ENCODE measurements at regions not wholly inside any gene's neighbourhood (a gene's known extent, or its start where the extent isn't known, plus 50 kb on each side); places are given as distances from the start of the nearest gene placed in this dataset.
A peak's percentile ranks its signal among the peaks of the same experiment; 100 is the strongest.

GRCh38 chr9:12880406-12881015 is 105.7 kb downstream of the LURAP1L start:
- TF ChIP-seq EZH2 (IDR thresholded peaks at IDR 0.05; ENCODE audit: insufficient read depth, poor library complexity, severe bottlenecking) (no peak), EZH2phosphoT487 (IDR thresholded peaks at IDR 0.05; ENCODE audit: insufficient read depth, low read depth) (no peak)
- Histone ChIP-seq H3K4me2 (ENCODE audit: unreplicated experiment) (no peak overlapping the region), H3K9me3 (ENCODE audit: low read depth) (no peaks in the 10 kb centered on the region), H3K27me3 (replicated peaks; ENCODE audit: insufficient read depth) (no peaks in the 10 kb centered on the region), H3K36me3 (ENCODE audit: low read depth) (no peaks in the 10 kb centered on the region), H3F3A (ENCODE audit: insufficient read depth) (peaks cover 20% of the 10 kb centered on the region), H3K9me2 (ENCODE audit: insufficient read depth) (no peaks in the 10 kb centered on the region), H4K20me1 (ENCODE audit: insufficient read depth) (no peaks in the 10 kb centered on the region), H3K4me3 (no peak overlapping the region), H3K27ac (no peak overlapping the region), H3K4me1 (ENCODE audit: insufficient read depth) (peaks cover 48% of the 10 kb centered on the region), H2AFZ (peak overlapping the region; percentile 52), H3K79me2 (ENCODE audit: insufficient read depth) (no peaks in the 10 kb centered on the region), H3K9ac (no peak overlapping the region)
- in situ Hi-C loops (cut with MboI), result loop anchor here (10.0 kb wide), 1 partner anchor 156 kb away; no protein-coding TSS in a partner anchor
- WGBS, 2 experiments (ENCODE audit: low coverage in 1 of 2, low lambda C conversion rate in 2 of 2, missing lambda C conversion rate in 2 of 2), result 59 to 65% methylated on average over 3 of the region's 3 CpGs
- peak; percentile 0 for DNase-seq

GRCh38 chr9:12882430-12882829 is 107.6 kb downstream of the LURAP1L start:
- Histone ChIP-seq H3F3A (ENCODE audit: insufficient read depth) (peaks cover 15% of the 10 kb centered on the region), H4K20me1 (ENCODE audit: insufficient read depth) (no peaks in the 10 kb centered on the region), H3K4me1 (ENCODE audit: insufficient read depth) (peaks cover 41% of the 10 kb centered on the region), H3K79me2 (ENCODE audit: insufficient read depth) (no peaks in the 10 kb centered on the region), H3K9me2 (ENCODE audit: insufficient read depth) (no peaks in the 10 kb centered on the region), H3K9me3 (ENCODE audit: low read depth) (no peaks in the 10 kb centered on the region), H3K27me3 (replicated peaks; ENCODE audit: insufficient read depth) (no peaks in the 10 kb centered on the region), H3K27ac (peak overlapping the region; percentile 60), H3K9ac (no peak overlapping the region), H3K36me3 (ENCODE audit: low read depth) (no peaks in the 10 kb centered on the region), H2AFZ (peak overlapping the region; percentile 15; the same call in 1 of the 2 replicates), H3K4me3 (peak overlapping the region; percentile 13; the same call in 1 of the 2 replicates), H3K4me2 (ENCODE audit: unreplicated experiment) (peak overlapping the region; percentile 36)
- TF ChIP-seq EZH2 (IDR thresholded peaks at IDR 0.05; ENCODE audit: insufficient read depth, poor library complexity, severe bottlenecking) (no peak), EZH2phosphoT487 (IDR thresholded peaks at IDR 0.05; ENCODE audit: insufficient read depth, low read depth) (no peak)
- in situ Hi-C loops (cut with MboI), result loop anchor here (10.0 kb wide), 1 partner anchor 158 kb away; no protein-coding TSS in a partner anchor
- DNase-seq, result peak; percentile 56
- 8 to 12% methylated on average over 2 of the region's 2 CpGs for WGBS, 2 experiments (ENCODE audit: low coverage in 1 of 2, low lambda C conversion rate in 2 of 2, missing lambda C conversion rate in 2 of 2)

GRCh38 chr9:12884736-12885395 is 110.0 kb downstream of the LURAP1L start:
- Histone ChIP-seq H3K4me2 (ENCODE audit: unreplicated experiment) (no peak overlapping the region), H3K4me1 (ENCODE audit: insufficient read depth) (peaks cover 40% of the 10 kb centered on the region), H4K20me1 (ENCODE audit: insufficient read depth) (no peaks in the 10 kb centered on the region), H3K79me2 (ENCODE audit: insufficient read depth) (no peaks in the 10 kb centered on the region), H3F3A (ENCODE audit: insufficient read depth) (peaks cover 15% of the 10 kb centered on the region), H3K4me3 (no peak overlapping the region), H3K27ac (no peak overlapping the region), H2AFZ (peak overlapping the region; percentile 18; the same call in 1 of the 2 replicates), H3K36me3 (ENCODE audit: low read depth) (no peaks in the 10 kb centered on the region), H3K9me3 (ENCODE audit: low read depth) (no peaks in the 10 kb centered on the region), H3K9me2 (ENCODE audit: insufficient read depth) (no peaks in the 10 kb centered on the region), H3K9ac (no peak overlapping the region), H3K27me3 (replicated peaks; ENCODE audit: insufficient read depth) (no peaks in the 10 kb centered on the region)
- peak; percentile 85 for DNase-seq
- 68 to 73% methylated on average over 4 of the region's 4 CpGs for WGBS, 2 experiments (ENCODE audit: low coverage in 1 of 2, low lambda C conversion rate in 2 of 2, missing lambda C conversion rate in 2 of 2)
- in situ Hi-C loops (cut with MboI), result loop anchor here (10.0 kb wide), 1 partner anchor 160 kb away; no protein-coding TSS in a partner anchor
- TF ChIP-seq EZH2 (IDR thresholded peaks at IDR 0.05; ENCODE audit: insufficient read depth, poor library complexity, severe bottlenecking), result no peak
- TF ChIP-seq EZH2phosphoT487 (IDR thresholded peaks at IDR 0.05; ENCODE audit: insufficient read depth, low read depth), result no peak

- TF ChIP-seq EZH2phosphoT487 (IDR thresholded peaks at IDR 0.05; ENCODE audit: insufficient read depth, low read depth) (no peak), EZH2 (IDR thresholded peaks at IDR 0.05; ENCODE audit: insufficient read depth, poor library complexity, severe bottlenecking) (no peak)
- H3K9me2 ChIP-seq (ENCODE audit: insufficient read depth), result no peaks in the 10 kb centered on the region
- no peaks in the 10 kb centered on the region for H3K79me2 ChIP-seq (ENCODE audit: insufficient read depth)
- no peaks in the 10 kb centered on the region for H3F3A ChIP-seq (ENCODE audit: insufficient read depth)
- DNase-seq, result no peak
- no peak overlapping the region for H3K4me2 ChIP-seq (ENCODE audit: unreplicated experiment)
- 0 out of 2 replicates have a peak, but pooled peaks cover 4% of the 10 kb centered on the region for H3K4me1 ChIP-seq (ENCODE audit: insufficient read depth)
- no peaks in the 10 kb centered on the region for H4K20me1 ChIP-seq (ENCODE audit: insufficient read depth)
- in situ Hi-C loops (cut with MboI), result loop anchor here (10.0 kb wide), 1 partner anchor 165 kb away; no protein-coding TSS in a partner anchor
- no peaks in the 10 kb centered on the region for H3K9me3 ChIP-seq (ENCODE audit: low read depth)
- no peak overlapping the region for H2AFZ ChIP-seq
- no peak overlapping the region for H3K9ac ChIP-seq
- peaks cover 3% of the 10 kb centered on the region; the same call in 1 of the 2 replicates for H3K36me3 ChIP-seq (ENCODE audit: low read depth)
- H3K4me3 ChIP-seq, result no peak overlapping the region
- 93 to 100% methylated on average over 2 of the region's 2 CpGs for WGBS, 2 experiments (ENCODE audit: low coverage in 1 of 2, low lambda C conversion rate in 2 of 2, missing lambda C conversion rate in 2 of 2)
- H3K27me3 ChIP-seq (replicated peaks; ENCODE audit: insufficient read depth), result no peaks in the 10 kb centered on the region
- no peak overlapping the region for H3K27ac ChIP-seq
Measured at GRCh38 chr9:12889402-12890106, 114.7 kb downstream of the LURAP1L start.
